A549 (cell line): ENCODE measurements at regions not wholly inside any gene's neighbourhood (a gene's known extent, or its start where the extent isn't known, plus 50 kb on each side); places are given as distances from the start of the nearest gene placed in this dataset.

Experiments
- CTCF ChIP-seq: fragments of >200 bp; sonication (Bioruptor Twin); formaldehyde crosslinking; IDR thresholded peaks from 3 replicates; pipeline ENCODE4 v1.5.1; 2016
- E2F6 ChIP-seq: IDR thresholded peaks from 2 replicates; pipeline ENCODE4 v1.6.1; 2012; ENCODE audit warnings: low read depth, borderline replicate concordance
- ELK1 ChIP-seq: fragments of 150-350 bp; IDR thresholded peaks from 2 replicates; pipeline ENCODE4 v1.6.1; 2014; ENCODE audit warnings: low read depth, mild to moderate bottlenecking, low read length
- ESRRA ChIP-seq: fragments of 150-350 bp; IDR thresholded peaks from 2 replicates; pipeline ENCODE4 v1.6.1; 2014; ENCODE audit warnings: mild to moderate bottlenecking, low read length, borderline replicate concordance
- FOXS1 ChIP-seq: fragments of 250-450 bp; sonication (Bioruptor Pico); IDR thresholded peaks from 2 replicates; pipeline ENCODE4 v1.5.0; 2020; ENCODE audit warnings: mild to moderate bottlenecking, moderate library complexity
- GATA3 ChIP-seq: IDR thresholded peaks from 2 replicates; pipeline ENCODE4 v1.6.1; 2012; ENCODE audit warnings: borderline replicate concordance
- HDAC2 ChIP-seq: fragments of 200-600 bp; sonication (generic); IDR thresholded peaks from 2 replicates; pipeline ENCODE4 v1.6.1; 2016
- HOXB5 ChIP-seq: fragments of 250-450 bp; sonication (Bioruptor Pico); IDR thresholded peaks from 2 replicates; pipeline ENCODE4 v1.5.0; 2020; ENCODE audit warnings: mild to moderate bottlenecking, moderate library complexity
- MAX ChIP-seq: IDR thresholded peaks from 2 replicates; pipeline ENCODE4 v1.6.1; 2012
- NFE2L2 ChIP-seq: fragments of 150-350 bp; conservative IDR thresholded peaks from 2 replicates; pipeline ENCODE4 v1.6.1; 2014; ENCODE audit warnings: low read length
- POLR2AphosphoS2 ChIP-seq: conservative IDR thresholded peaks from 2 replicates; pipeline ENCODE4 v1.6.1; 2012; ENCODE audit warnings: low read length, improper control_type of control experiment, inconsistent platforms
- REST ChIP-seq: fragments of 200-600 bp; sonication (generic); IDR thresholded peaks from 2 replicates; pipeline ENCODE4 v1.6.1; 2016; ENCODE audit warnings: antibody characterized with exemption, mild to moderate bottlenecking, moderate library complexity

- no peak for TF ChIP-seq CTCF
- TF ChIP-seq HDAC2, result no peak
- no peak for TF ChIP-seq REST
- no peak for TF ChIP-seq E2F6
- TF ChIP-seq ESRRA, result no peak
- no peak for TF ChIP-seq ELK1
- no peak for TF ChIP-seq FOXS1
- no peak for TF ChIP-seq MAX
- no peak for TF ChIP-seq POLR2AphosphoS2
- no peak for TF ChIP-seq HOXB5 (CRISPR knock-in tag)
- no peak for TF ChIP-seq NFE2L2
- no peak for TF ChIP-seq GATA3
Observed at GRCh38 chr12:60279221-60279620, 683.4 kb downstream of the SLC16A7 start.
